HepG2 (cell line): ENCODE measurements at regions not wholly inside any gene's neighbourhood (a gene's known extent, or its start where the extent isn't known, plus 50 kb on each side); places are given as distances from the start of the nearest gene placed in this dataset.

Experiments used
- ATAC-seq: fragments of 200-7000 bp; cut with Tn5 transposase; 3 replicates; pipeline ENCODE4 v1.9.1; 2020; ENCODE audit warnings: mild to moderate bottlenecking, moderate library complexity
- BruUV-seq: library from RNA; stranded (reverse); fragments of 400-500 nt; replicated peaks from 2 replicates; lab custom pipeline; 2021; lab: Mats Ljungman, UMichigan
- CTCF ChIA-PET: fragments of 300-600 bp; formaldehyde crosslinking; extraction: SDS; loops from one replicate; lab custom pipeline; 2021; ENCODE audit warnings: low total read pairs, inconsistent platforms, low intra/inter-chr PET ratio; lab: Yijun Ruan, JAX
- POLR2A ChIA-PET: fragments of 350-600 bp; sonication (Branson Sonifier 250); formaldehyde crosslinking; loops from one replicate; lab custom pipeline; 2020; ENCODE audit warnings: antibody characterized with exemption, inconsistent platforms; lab: Yijun Ruan, JAX
- DNase-seq: peaks from one replicate; pipeline ENCODE4 v3.0.0-alpha.2; 2015; ENCODE audit warnings: low spot score
- FAIRE-seq: peaks from 3 replicates; lab custom pipeline; 2011; peaks lifted over from hg19 to GRCh38; lab: Jason Lieb, UNC
- H2AFZ ChIP-seq: one replicate; pipeline ENCODE4 v1.6.1; 2011; ENCODE audit warnings: low read length, inconsistent platforms
- H3K27ac ChIP-seq: fragments of 300-600 bp; 3 replicates; pipeline ENCODE4 v1.8.0; 2011; ENCODE audit warnings: mixed run types, mild to moderate bottlenecking, mixed read lengths, low read length, inconsistent platforms; ENCODE audit not compliant: insufficient read depth; ENCODE audit errors: extremely low read length
- H3K27me3 ChIP-seq, 2 experiments: fragments of 200-600 bp in 1 of 2; 2 replicates in 1 of 2; 3 replicates in 1 of 2; pipeline versions ENCODE4 v1.6.0 to v1.8.0; 2011; ENCODE audit warnings: low read length in 2 of 2, mild to moderate bottlenecking in 2 of 2, moderate library complexity in 2 of 2, inconsistent platforms in 1 of 2; ENCODE audit not compliant: insufficient read depth in 2 of 2, control insufficient read depth in 1 of 2
- H3K36me3 ChIP-seq, 2 experiments: fragments of 200-600 bp in 1 of 2; replicated peaks in 1 of 2; 2 replicates in 1 of 2; 3 replicates in 1 of 2; pipeline versions ENCODE4 v1.5.1 to v1.8.0; 2011; ENCODE audit warnings: low read length in 2 of 2, inconsistent platforms in 1 of 2; ENCODE audit not compliant: insufficient read depth in 2 of 2, control insufficient read depth in 1 of 2
- H3K4me1 ChIP-seq: 2 replicates; pipeline ENCODE4 v1.5.1; 2012; ENCODE audit warnings: low read length, inconsistent platforms; ENCODE audit not compliant: insufficient read depth
- H3K4me2 ChIP-seq: 2 replicates; pipeline ENCODE4 v1.6.0; 2011; ENCODE audit warnings: low read depth, low read length, inconsistent platforms
- H3K4me3 ChIP-seq, 3 experiments: fragments of 200-600 bp in 1 of 3; sonication (generic), shearing (Covaris generic) in 1 of 3; replicated peaks in 1 of 3; 2 replicates each; pipeline ENCODE4 v1.5.1; 2011 to 2016; ENCODE audit warnings: low read length in 3 of 3, inconsistent platforms in 2 of 3, low read depth in 2 of 3, mild to moderate bottlenecking in 2 of 3, control low read depth in 1 of 3, mixed read lengths in 1 of 3; ENCODE audit not compliant: insufficient read depth in 1 of 3
- H3K79me2 ChIP-seq: one replicate; pipeline ENCODE4 v1.6.1; 2011; ENCODE audit warnings: low read length, inconsistent platforms; ENCODE audit not compliant: insufficient read depth
- H3K9ac ChIP-seq: 2 replicates; pipeline ENCODE4 v1.6.0; 2011; ENCODE audit warnings: mild to moderate bottlenecking, low read depth, low read length, inconsistent platforms; ENCODE audit not compliant: insufficient read depth
- H3K9me3 ChIP-seq: 2 replicates; pipeline ENCODE4 v1.5.1; 2012; ENCODE audit warnings: mild to moderate bottlenecking, low read length
- H4K20me1 ChIP-seq: 2 replicates; pipeline ENCODE4 v1.6.0; 2011; ENCODE audit warnings: inconsistent platforms, mild to moderate bottlenecking, low read length, moderate library complexity; ENCODE audit not compliant: insufficient read depth
- ARHGAP35 ChIP-seq: sonication (generic); formaldehyde crosslinking; IDR thresholded peaks from 2 replicates; pipeline ENCODE4 v1.9.0; 2022; ENCODE audit warnings: mild to moderate bottlenecking, inconsistent platforms, moderate library complexity, missing genetic modification reagents, borderline replicate concordance
- ARID3A ChIP-seq: IDR thresholded peaks from 2 replicates; pipeline ENCODE4 v1.6.1; 2012; ENCODE audit warnings: low read depth, low read length, improper control_type of control experiment
- GZF1 ChIP-seq: sonication (generic); formaldehyde crosslinking; IDR thresholded peaks from 2 replicates; pipeline ENCODE4 v1.5.1; 2020; ENCODE audit warnings: mild to moderate bottlenecking, missing genetic modification reagents
- HOXA7 ChIP-seq: sonication (generic); formaldehyde crosslinking; IDR thresholded peaks from 2 replicates; pipeline ENCODE4 v1.8.1; 2022; ENCODE audit warnings: mild to moderate bottlenecking, missing genetic modification reagents, moderate library complexity
- JUND ChIP-seq: sonication (generic); formaldehyde crosslinking; IDR thresholded peaks from 2 replicates; pipeline ENCODE4 v1.8.0; 2022; ENCODE audit warnings: mild to moderate bottlenecking, missing genetic modification reagents
- KLF12 ChIP-seq: sonication (generic); formaldehyde crosslinking; IDR thresholded peaks from 2 replicates; pipeline ENCODE4 v1.4.0; 2020; ENCODE audit warnings: missing genetic modification reagents, borderline replicate concordance
- MAF1 ChIP-seq: sonication (generic); formaldehyde crosslinking; IDR thresholded peaks from 2 replicates; pipeline ENCODE4 v1.5.0; 2020; ENCODE audit warnings: missing genetic modification reagents, borderline replicate concordance
- MAFK ChIP-seq, 2 experiments: IDR thresholded peaks in 1 of 2; conservative IDR thresholded peaks in 1 of 2; 2 replicates each; pipeline ENCODE4 v1.6.1; 2011; ENCODE audit warnings: improper control_type of control experiment in 2 of 2, low read length in 2 of 2
- MBD4 ChIP-seq: IDR thresholded peaks from 2 replicates; pipeline ENCODE4 v1.6.1; 2012; ENCODE audit warnings: low read length, inconsistent platforms, borderline replicate concordance
- MZF1 ChIP-seq: sonication (generic); formaldehyde crosslinking; IDR thresholded peaks from 2 replicates; pipeline ENCODE4 v1.8.1; 2023; ENCODE audit warnings: mild to moderate bottlenecking, missing genetic modification reagents, borderline replicate concordance
- NFIB ChIP-seq: sonication (generic); formaldehyde crosslinking; IDR thresholded peaks from 2 replicates; pipeline ENCODE4 v1.9.0; 2021; ENCODE audit warnings: missing genetic modification reagents, mild to moderate bottlenecking, borderline replicate concordance
- NFIC ChIP-seq: IDR thresholded peaks from 2 replicates; pipeline ENCODE4 v1.6.1; 2012; ENCODE audit warnings: mild to moderate bottlenecking, low read length, inconsistent platforms
- PHF20 ChIP-seq: sonication (generic); formaldehyde crosslinking; IDR thresholded peaks from 2 replicates; pipeline ENCODE4 v1.5.0; 2020; ENCODE audit warnings: mild to moderate bottlenecking, missing genetic modification reagents
- SIX1 ChIP-seq: sonication (generic); formaldehyde crosslinking; IDR thresholded peaks from 2 replicates; pipeline ENCODE4 v1.4.0; 2020; ENCODE audit warnings: missing genetic modification reagents, borderline replicate concordance
- SMAD9 ChIP-seq: sonication (generic); formaldehyde crosslinking; IDR thresholded peaks from 2 replicates; pipeline ENCODE4 v1.5.1; 2020; ENCODE audit warnings: mild to moderate bottlenecking, missing genetic modification reagents
- XRCC5 ChIP-seq: fragments of 200-400 bp; formaldehyde crosslinking; optimal IDR thresholded peaks from 2 replicates; pipeline ENCODE3; 2017; ENCODE audit warnings: mild to moderate bottlenecking, low read length
- ZBTB8A ChIP-seq: sonication (generic); formaldehyde crosslinking; IDR thresholded peaks from 2 replicates; pipeline ENCODE4 v1.4.0; 2020; ENCODE audit warnings: mild to moderate bottlenecking, low read depth, missing genetic modification reagents, borderline replicate concordance
- ZNF143 ChIP-seq: sonication (generic); formaldehyde crosslinking; IDR thresholded peaks from 2 replicates; pipeline ENCODE4 v1.4.0; 2020; ENCODE audit warnings: missing genetic modification reagents
- ZNF281 ChIP-seq: sonication (generic); formaldehyde crosslinking; IDR thresholded peaks from 2 replicates; pipeline ENCODE4 v1.4.0; 2020; ENCODE audit warnings: missing genetic modification reagents, borderline replicate concordance
- ZNF589 ChIP-seq: sonication (generic); formaldehyde crosslinking; conservative IDR thresholded peaks from 2 replicates; pipeline ENCODE4 v1.8.0; 2022; ENCODE audit warnings: mild to moderate bottlenecking, moderate library complexity, missing genetic modification reagents
- ZNF749 ChIP-seq: sonication (generic); formaldehyde crosslinking; IDR thresholded peaks from 2 replicates; pipeline ENCODE4 v1.8.0; 2022; ENCODE audit warnings: mild to moderate bottlenecking, missing genetic modification reagents, moderate library complexity, borderline replicate concordance
- ZNF879 ChIP-seq: sonication (generic); formaldehyde crosslinking; IDR thresholded peaks from 2 replicates; pipeline ENCODE4 v1.8.1; 2023; ENCODE audit warnings: missing genetic modification reagents
- WGBS: methylation state at CpG from one replicate; pipeline ENCODE4 v1.1.6; 2017; ENCODE audit warnings: low lambda C conversion rate; 5-methylcytosine and 5-hydroxymethylcytosine counted together
- in situ Hi-C: cut with HindIII; loops from 2 replicates; pipeline ENCODE4 v1.10.0; 2017; ENCODE audit warnings: low pct_unique_long_range_greater_than_20kb; ENCODE audit not compliant: extremely low pct_ligation_motif_present
- intact Hi-C: fragments of 100-400 bp; cut with micrococcal nuclease; formaldehyde crosslinking; loops from one replicate; pipeline ENCODE4 v1.10.0; 2022; ENCODE audit not compliant: unreplicated experiment

GRCh38 chr3:170637306-170637705, 51.4 kb upstream of the SLC7A14 start (continued):
- no peak for TF ChIP-seq NFIB (CRISPR knock-in tag)
- no peak for TF ChIP-seq HOXA7 (CRISPR knock-in tag)
- no peak for TF ChIP-seq MBD4
- no peak for TF ChIP-seq NFIC
- TF ChIP-seq XRCC5, result no peak
- TF ChIP-seq SIX1 (CRISPR knock-in tag), result no peak
- no peak for TF ChIP-seq SMAD9 (CRISPR knock-in tag)

- intact Hi-C loops, result no loop called here
- 0 out of 2 replicates have a peak, but pooled peaks cover 6% of the 10 kb centered on the region for H3K4me1 ChIP-seq
- WGBS, result 43% methylated on average over 5 of the region's 5 CpGs
- no peaks in the 10 kb centered on the region for H3K9me3 ChIP-seq
- no TSS peak for BruUV-seq
- in situ Hi-C loops, result no loop called here
- H3K27me3 ChIP-seq, result no peaks in the 10 kb centered on the region; a peak in 1 of 5 replicates
- no peak for FAIRE-seq
- no peak overlapping the region for H3K27ac ChIP-seq
- no peaks in the 10 kb centered on the region for H3K79me2 ChIP-seq
- no peak overlapping the region for H3K4me2 ChIP-seq
- ATAC-seq, result no peak
- no peak overlapping the region for H3K9ac ChIP-seq
- DNase-seq, result no peak
- H4K20me1 ChIP-seq, result no peaks in the 10 kb centered on the region
- POLR2A ChIA-PET, result no interaction called here
- H3K36me3 ChIP-seq, result no peaks in the 10 kb centered on the region
- no peak overlapping the region for H2AFZ ChIP-seq
- CTCF ChIA-PET, result no interaction called here
- no peak overlapping the region for H3K4me3 ChIP-seq
- TF ChIP-seq ARID3A, result no peak
- no peak for TF ChIP-seq JUND
- TF ChIP-seq ZNF879 (CRISPR knock-in tag), result no peak
- no peak for TF ChIP-seq ZNF281
- no peak for TF ChIP-seq MAFK (conservative IDR thresholded peaks at IDR 0.05 in 1 of 2, IDR thresholded peaks at IDR 0.05 in 1 of 2; ENCODE audit: low read length in 2 of 2)
- TF ChIP-seq ARHGAP35 (CRISPR knock-in tag), result no peak
- no peak for TF ChIP-seq ZNF143 (CRISPR knock-in tag)
- no peak for TF ChIP-seq ZNF749
- TF ChIP-seq GZF1, result no peak
- no peak for TF ChIP-seq PHF20 (CRISPR knock-in tag)
- TF ChIP-seq ZBTB8A (CRISPR knock-in tag), result no peak
- no peak for TF ChIP-seq ZNF589 (CRISPR knock-in tag)
- TF ChIP-seq KLF12, result no peak
- TF ChIP-seq MZF1 (CRISPR knock-in tag), result no peak
- no peak for TF ChIP-seq MAF1 (CRISPR knock-in tag)
Observed at GRCh38 chr3:170636400-170636973, 50.6 kb upstream of the SLC7A14 start.
